ENCODE measurements at regions not wholly inside any gene's neighbourhood (a gene's known extent, or its start where the extent isn't known, plus 50 kb on each side); places are given as distances from the start of the nearest gene placed in this dataset.

- no peak for DNase-seq
- 51 to 68% methylated on average over 4 of the region's 4 CpGs for WGBS, 2 donors
- no peaks in the 10 kb centered on the region for H3K4me1 ChIP-seq
- no peaks in the 10 kb centered on the region for H3K9me3 ChIP-seq
- no peaks in the 10 kb centered on the region for H3K36me3 ChIP-seq
- intact Hi-C loops (cut with DNase I), result no loop called here
- no peak overlapping the region for H3K27ac ChIP-seq
- H3K4me3 ChIP-seq, result no peak overlapping the region
- TF ChIP-seq EP300 (IDR thresholded peaks at IDR 0.05), result no peak
- no peak for TF ChIP-seq CTCF (IDR thresholded peaks at IDR 0.05)
- no peak for TF ChIP-seq POLR2AphosphoS5 (IDR thresholded peaks at IDR 0.05)
- TF ChIP-seq POLR2A (IDR thresholded peaks at IDR 0.05), result no peak
- peaks cover 0 to 47% (median 6%) of the 10 kb centered on the region in 3 donors for H3K27me3 ChIP-seq
Observed at GRCh38 chr16:55000595-55000994, 69.9 kb downstream of the IRX5 start.

- Histone ChIP-seq H3K9me3 (no peaks in the 10 kb centered on the region), H3K27ac (no peak overlapping the region), H3K4me3 (no peak overlapping the region), H3K4me1 (no peaks in the 10 kb centered on the region), H3K27me3 (peaks cover 0 to 44% (median 6%) of the 10 kb centered on the region in 3 donors), H3K36me3 (no peaks in the 10 kb centered on the region)
- intact Hi-C loops (cut with DNase I), result no loop called here
- no peak for DNase-seq
- TF ChIP-seq CTCF (IDR thresholded peaks at IDR 0.05), result no peak
- no peak for TF ChIP-seq POLR2AphosphoS5 (IDR thresholded peaks at IDR 0.05)
- TF ChIP-seq POLR2A (IDR thresholded peaks at IDR 0.05), result no peak
- TF ChIP-seq EP300 (IDR thresholded peaks at IDR 0.05), result no peak
- WGBS, 2 donors, result 66 to 76% methylated on average over 1 of the region's 1 CpG
Observed at GRCh38 chr16:55001931-55002330, 71.3 kb downstream of the IRX5 start.

GRCh38 chr16:55002419-55002818 is 71.8 kb downstream of the IRX5 start:
- no peaks in the 10 kb centered on the region for H3K4me1 ChIP-seq
- H3K9me3 ChIP-seq, result no peaks in the 10 kb centered on the region
- no peak overlapping the region for H3K27ac ChIP-seq
- H3K27me3 ChIP-seq, result peaks cover 0 to 39% (median 6%) of the 10 kb centered on the region in 3 donors
- no peaks in the 10 kb centered on the region for H3K36me3 ChIP-seq
- no peak overlapping the region for H3K4me3 ChIP-seq
- TF ChIP-seq EP300 (IDR thresholded peaks at IDR 0.05), result no peak
- TF ChIP-seq POLR2AphosphoS5 (IDR thresholded peaks at IDR 0.05), result no peak
- TF ChIP-seq POLR2A (IDR thresholded peaks at IDR 0.05), result no peak
- TF ChIP-seq CTCF (IDR thresholded peaks at IDR 0.05), result no peak
- WGBS, 2 donors, result 69 to 72% methylated on average over 5 of the region's 5 CpGs
- intact Hi-C loops (cut with DNase I), result no loop called here
- no peak for DNase-seq

- Histone ChIP-seq H3K27ac (no peak overlapping the region), H3K4me1 (no peaks in the 10 kb centered on the region), H3K4me3 (no peak overlapping the region), H3K9me3 (no peaks in the 10 kb centered on the region), H3K27me3 (peaks cover 0 to 30% (median 6%) of the 10 kb centered on the region in 3 donors), H3K36me3 (no peaks in the 10 kb centered on the region)
- no peak for TF ChIP-seq EP300 (IDR thresholded peaks at IDR 0.05)
- no peak for TF ChIP-seq CTCF (IDR thresholded peaks at IDR 0.05)
- no peak for TF ChIP-seq POLR2A (IDR thresholded peaks at IDR 0.05)
- TF ChIP-seq POLR2AphosphoS5 (IDR thresholded peaks at IDR 0.05), result no peak
- 52 to 70% methylated on average over 2 of the region's 2 CpGs for WGBS, 2 donors
- intact Hi-C loops (cut with DNase I), result no loop called here
- DNase-seq, result no peak
Observed at GRCh38 chr16:55003306-55003705, 72.6 kb downstream of the IRX5 start.

- DNase-seq, result no peak
- WGBS, 2 donors, result 85 to 87% methylated on average over 12 of the region's 12 CpGs
- Histone ChIP-seq H3K27ac (no peak overlapping the region), H3K27me3 (peaks cover 0 to 25% (median 6%) of the 10 kb centered on the region in 3 donors), H3K9me3 (no peaks in the 10 kb centered on the region), H3K4me1 (no peaks in the 10 kb centered on the region), H3K4me3 (no peak overlapping the region), H3K36me3 (no peaks in the 10 kb centered on the region)
- TF ChIP-seq EP300 (IDR thresholded peaks at IDR 0.05), result no peak
- TF ChIP-seq CTCF (IDR thresholded peaks at IDR 0.05), result no peak
- no peak for TF ChIP-seq POLR2A (IDR thresholded peaks at IDR 0.05)
- TF ChIP-seq POLR2AphosphoS5 (IDR thresholded peaks at IDR 0.05), result no peak
- intact Hi-C loops (cut with DNase I), result no loop called here
Observed at GRCh38 chr16:55003916-55004315, 73.3 kb downstream of the IRX5 start.

Data from sigmoid colon (tissue), 6 donors.